Stimulated activated naive CD8-positive, alpha-beta T cell treated with anti-CD3 and anti-CD28 coated beads, Interleukin-15, amount 100 ng/mL, for 72 hours (primary cell): ENCODE measurements at regions not wholly inside any gene's neighbourhood (a gene's known extent, or its start where the extent isn't known, plus 50 kb on each side); places are given as distances from the start of the nearest gene placed in this dataset.

Experiments used
- ATAC-seq: fragments of 150-1000 bp; cut with Tn5 transposase; 2 replicates; pipeline ENCODE4 v1.10.0; 2021; ENCODE audit warnings: mild to moderate bottlenecking, moderate library complexity
- DNase-seq, 2 donors: peaks; one replicate each; pipeline ENCODE4 v3.0.0; 2021 to 2022
- H3K27ac Mint-ChIP-seq, 2 donors: one replicate each; pipeline ENCODE4 v1.8.0; 2022; ENCODE audit warnings: mild to moderate bottlenecking in 2 of 2, mixed read lengths in 2 of 2, moderate library complexity in 2 of 2
- H3K27me3 Mint-ChIP-seq: one replicate; pipeline ENCODE4 v1.8.0; 2022; ENCODE audit warnings: mixed read lengths
- H3K4me1 Mint-ChIP-seq: one replicate; pipeline ENCODE4 v1.8.0; 2022; ENCODE audit warnings: mild to moderate bottlenecking, mixed read lengths
- H3K4me3 Mint-ChIP-seq, 2 donors: one replicate each; pipeline ENCODE4 v1.8.0; 2022; ENCODE audit warnings: mild to moderate bottlenecking in 2 of 2, mixed read lengths in 2 of 2, moderate library complexity in 1 of 2
- H3K9me3 Mint-ChIP-seq, 2 donors: one replicate each; pipeline ENCODE4 v1.8.0; 2022; ENCODE audit warnings: mixed read lengths in 2 of 2

DNA sequence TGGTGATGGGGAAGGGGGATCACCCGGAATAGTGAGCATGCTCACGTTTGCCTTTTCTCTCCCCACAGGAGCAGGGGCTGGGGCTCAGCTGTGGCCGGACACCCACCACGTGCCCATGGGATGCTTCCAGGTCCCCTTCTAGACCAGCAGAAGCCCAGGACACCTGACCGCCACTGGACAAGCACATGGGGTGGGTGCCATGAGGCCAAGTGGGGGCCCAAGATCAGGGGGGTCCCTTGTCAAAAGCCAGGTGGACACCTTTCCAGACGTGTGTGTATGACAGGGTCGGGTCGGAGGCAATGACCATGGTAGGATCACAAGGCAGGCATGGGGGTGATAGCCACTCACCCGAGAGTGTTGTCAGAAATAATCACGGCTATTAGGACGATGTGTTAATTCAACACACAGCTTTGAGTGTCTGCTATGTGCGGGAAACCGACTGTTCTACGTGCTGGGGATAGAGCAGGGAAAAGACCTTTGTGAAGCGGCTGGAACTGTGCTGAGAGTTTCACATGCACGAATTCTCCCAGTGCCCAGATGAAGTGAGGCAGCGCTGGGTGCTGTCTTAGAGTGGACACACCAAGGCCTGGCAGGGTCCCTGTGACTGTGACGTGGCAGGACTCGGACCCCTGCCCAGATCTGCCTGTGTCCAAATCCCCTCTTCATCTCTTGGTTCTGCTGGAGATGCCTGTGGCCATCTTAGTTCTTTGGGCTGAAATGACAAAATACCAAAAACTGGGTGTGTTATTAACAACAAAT is 244.7 kb downstream of the NDUFA10 start:
- H3K27ac Mint-ChIP-seq = peak overlapping the region in 1 of 2 donors; percentile 69
- no peaks in the 10 kb centered on the region for H3K4me1 Mint-ChIP-seq
- DNase-seq = no peak
- no peak for ATAC-seq
- H3K4me3 Mint-ChIP-seq = no peak overlapping the region
- peaks cover 4 to 8% of the 10 kb centered on the region in 2 donors for H3K9me3 Mint-ChIP-seq
- H3K27me3 Mint-ChIP-seq = peaks cover 28% of the 10 kb centered on the region

DNA sequence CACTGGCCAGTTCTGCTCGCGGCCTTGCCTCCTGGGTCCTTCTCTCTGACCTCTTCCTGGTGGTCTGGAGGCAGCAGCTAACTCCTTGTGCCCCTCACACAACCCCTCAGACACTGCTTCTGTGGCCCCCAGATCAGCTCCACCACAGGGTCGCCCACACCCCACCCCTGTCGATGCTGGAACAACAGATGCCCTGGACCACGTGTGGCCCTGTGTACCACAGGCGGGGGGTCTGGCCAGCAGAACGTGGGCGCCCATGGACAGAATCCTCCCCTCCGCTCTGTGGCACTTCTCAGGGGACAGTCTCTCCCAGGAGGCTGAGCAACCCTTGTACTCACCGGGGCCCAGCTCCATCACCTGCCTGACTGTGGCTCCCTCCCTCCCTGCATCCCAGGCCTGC is 245.6 kb downstream of the NDUFA10 start:
- Mint-ChIP-seq H3K9me3 (no peaks in the 10 kb centered on the region), H3K27ac (no peak overlapping the region), H3K4me1 (no peaks in the 10 kb centered on the region), H3K27me3 (peaks cover 29% of the 10 kb centered on the region), H3K4me3 (no peak overlapping the region)
- no peak for DNase-seq
- no peak for ATAC-seq

DNA sequence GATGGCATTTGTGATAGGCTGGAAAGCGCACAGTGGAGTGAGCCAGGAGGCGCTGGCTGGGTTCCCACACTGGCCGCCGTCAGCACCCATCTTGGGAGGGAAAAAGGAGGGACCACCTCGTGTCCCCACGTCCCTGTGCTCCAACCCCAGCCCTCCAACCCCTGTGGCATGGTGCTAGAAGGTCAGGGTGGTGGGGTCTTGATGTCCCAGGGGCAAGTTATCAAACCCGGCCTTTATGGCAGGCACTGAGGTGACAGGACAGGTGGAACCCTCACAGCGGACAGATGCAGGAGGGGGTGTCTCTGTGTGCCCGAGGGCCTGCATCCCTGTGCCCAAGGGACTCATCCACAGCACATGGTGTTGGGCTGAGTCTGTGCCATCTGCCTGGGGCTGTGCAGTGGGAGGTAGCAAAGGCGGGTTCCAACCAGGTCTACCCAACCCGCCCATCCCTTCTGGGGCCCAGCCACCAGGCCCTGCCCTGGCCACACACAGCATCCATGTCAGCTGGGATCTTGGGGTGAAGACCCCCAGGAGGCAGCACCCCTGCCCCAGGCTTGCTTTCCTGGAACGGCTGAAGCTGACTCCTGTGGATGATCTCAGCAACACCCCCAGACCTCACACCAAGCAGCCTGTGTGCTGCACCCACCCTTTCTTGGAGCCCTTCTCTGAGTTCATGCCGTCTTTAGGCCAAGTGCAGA is 246.1 kb downstream of the NDUFA10 start:
- Mint-ChIP-seq H3K4me1 (no peaks in the 10 kb centered on the region), H3K4me3 (no peak overlapping the region), H3K27me3 (peaks cover 31% of the 10 kb centered on the region), H3K27ac (no peak overlapping the region), H3K9me3 (no peaks in the 10 kb centered on the region)
- DNase-seq = no peak
- no peak for ATAC-seq

DNA sequence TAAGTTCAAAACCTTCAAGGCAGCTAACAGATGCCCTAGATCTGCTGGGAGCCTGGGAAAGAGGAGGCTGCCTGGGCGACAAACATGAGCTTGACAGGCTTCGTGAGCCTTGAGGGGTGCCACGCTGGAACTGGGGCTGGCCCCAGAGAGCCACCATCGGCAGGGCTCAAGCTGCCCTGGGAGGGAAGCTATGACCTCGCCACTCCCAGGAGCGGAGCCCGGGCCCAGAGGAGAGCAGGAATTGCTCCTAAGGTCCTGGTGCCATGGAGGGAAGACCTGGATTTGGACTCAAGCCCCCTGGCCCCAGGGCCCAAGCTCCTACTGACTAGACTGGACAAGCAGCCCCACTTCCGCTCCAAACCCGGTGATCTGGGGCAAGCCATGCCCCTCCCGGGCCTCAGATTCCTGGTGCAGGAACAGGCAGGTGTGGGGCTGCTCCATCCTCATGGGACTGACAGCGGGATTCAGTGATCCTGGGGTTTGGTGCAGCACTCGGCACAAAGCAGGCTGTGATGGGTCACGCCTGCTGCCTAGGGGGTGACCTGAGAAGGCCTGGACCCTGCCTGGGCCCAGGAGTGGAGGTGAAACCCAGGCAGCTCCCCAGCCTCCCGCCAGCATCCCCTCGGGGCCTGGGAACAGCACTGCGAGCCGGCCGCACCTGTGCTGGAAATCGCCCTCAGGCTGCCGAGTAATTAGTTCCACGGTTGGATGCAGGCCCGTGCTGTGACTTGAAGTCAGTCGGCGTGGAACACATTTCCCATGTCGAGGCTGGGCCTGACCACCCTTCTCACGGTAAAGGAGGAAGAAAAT is 246.9 kb downstream of the NDUFA10 start:
- H3K27ac Mint-ChIP-seq = no peak overlapping the region
- peaks cover 23% of the 10 kb centered on the region for H3K27me3 Mint-ChIP-seq
- H3K4me3 Mint-ChIP-seq = no peak overlapping the region
- ATAC-seq = no peak
- DNase-seq = no peak
- no peaks in the 10 kb centered on the region for H3K4me1 Mint-ChIP-seq
- H3K9me3 Mint-ChIP-seq = peaks cover 0 to 3% of the 10 kb centered on the region in 2 donors

DNA sequence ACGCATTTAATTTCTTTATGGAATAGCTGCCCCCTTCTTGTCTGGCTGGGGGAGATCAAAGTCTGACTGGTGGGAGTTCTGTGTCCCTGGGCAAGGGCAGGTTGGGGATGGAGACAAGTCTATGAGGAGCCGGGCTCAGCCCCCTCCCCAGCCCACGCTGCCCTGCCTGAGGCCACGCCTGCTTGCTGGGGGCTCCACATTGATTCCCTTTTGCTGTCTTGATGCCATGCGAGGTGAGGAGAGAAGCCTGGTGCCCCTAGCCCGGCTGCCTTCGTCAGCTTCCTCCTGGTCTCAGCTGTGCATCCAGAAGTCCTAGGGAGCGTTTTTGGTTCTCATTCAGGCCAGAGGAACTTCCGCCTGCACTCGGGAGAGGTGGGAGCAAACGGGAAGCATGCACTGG is 247.9 kb downstream of the NDUFA10 start:
- H3K27me3 Mint-ChIP-seq = peaks cover 17% of the 10 kb centered on the region
- no peak overlapping the region for H3K27ac Mint-ChIP-seq
- peaks cover 0 to 14% of the 10 kb centered on the region in 2 donors for H3K9me3 Mint-ChIP-seq
- no peak for DNase-seq
- H3K4me3 Mint-ChIP-seq = no peak overlapping the region
- no peak for ATAC-seq
- H3K4me1 Mint-ChIP-seq = no peaks in the 10 kb centered on the region

DNA sequence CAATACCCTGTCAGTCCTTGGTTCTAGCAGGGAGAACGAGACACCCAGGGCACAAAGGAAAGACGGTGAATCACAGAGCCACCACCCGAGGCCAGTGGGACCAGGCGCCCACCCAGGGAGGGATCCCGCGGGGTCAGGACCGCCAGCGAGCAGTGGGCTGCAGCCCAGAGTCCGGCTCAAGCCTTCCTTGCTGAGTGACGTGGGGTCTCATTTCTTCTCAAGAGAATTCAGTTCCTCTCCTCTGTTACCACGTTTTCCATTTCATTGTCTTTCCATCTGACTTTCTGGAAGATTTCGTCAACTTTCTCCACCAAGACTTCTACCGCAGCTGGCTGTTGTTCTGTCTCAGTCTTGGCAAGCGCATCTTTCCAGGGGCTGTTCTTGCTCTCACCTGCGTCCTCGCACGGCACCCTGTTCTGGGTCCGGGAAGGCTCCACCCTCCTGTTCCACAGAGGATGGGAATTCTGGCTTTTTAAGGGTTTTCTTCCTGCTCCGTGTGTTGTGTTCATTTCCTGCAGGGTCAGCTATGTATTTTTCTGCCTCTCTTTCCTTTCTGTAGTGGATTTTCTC is 248.6 kb downstream of the NDUFA10 start:
- DNase-seq (no peak), ATAC-seq (no peak)
- H3K9me3 Mint-ChIP-seq = peaks cover 3 to 18% of the 10 kb centered on the region in 2 donors
- no peak overlapping the region for H3K4me3 Mint-ChIP-seq
- no peak overlapping the region for H3K27ac Mint-ChIP-seq
- H3K4me1 Mint-ChIP-seq = no peaks in the 10 kb centered on the region
- H3K27me3 Mint-ChIP-seq = peaks cover 17% of the 10 kb centered on the region

DNA sequence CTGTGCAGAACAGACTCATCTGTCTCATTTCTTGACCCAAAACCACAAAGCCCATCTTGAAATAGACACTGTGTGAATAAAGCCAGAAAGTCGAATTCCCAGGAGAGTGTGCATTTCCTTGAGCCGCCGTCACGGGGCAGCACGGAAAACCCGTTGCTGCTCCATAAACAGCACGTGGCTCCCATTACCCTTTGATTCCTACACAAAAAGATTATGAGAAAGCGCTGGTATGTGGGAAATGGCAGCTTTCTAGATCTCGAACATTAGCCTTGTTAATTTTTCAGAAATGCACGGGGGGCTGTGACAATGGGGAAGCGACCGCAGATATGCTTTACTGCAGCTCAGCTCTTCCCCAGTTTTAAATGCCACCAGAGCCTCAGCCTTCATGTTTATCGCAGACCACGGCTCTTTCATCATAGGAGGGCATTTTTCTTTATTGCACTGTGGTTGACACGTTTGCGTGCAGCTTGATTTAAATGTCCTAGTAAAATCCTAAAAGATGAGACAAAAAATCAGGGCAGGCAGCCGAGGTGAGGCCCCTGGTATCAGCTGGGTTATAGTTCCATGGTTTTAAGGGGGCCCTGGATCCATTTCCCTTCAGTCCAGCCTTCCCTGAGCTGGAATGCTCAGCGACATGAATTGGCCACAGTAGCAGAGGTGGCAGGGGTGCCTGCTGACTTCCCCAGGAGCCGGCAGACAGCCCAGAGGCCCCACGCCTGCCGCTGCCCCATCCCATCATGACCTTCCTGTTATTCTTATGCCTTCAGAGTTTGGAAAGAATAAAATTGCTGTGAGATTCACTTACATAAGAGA is 249.3 kb downstream of the NDUFA10 start:
- Mint-ChIP-seq H3K9me3 (peaks cover 5 to 22% of the 10 kb centered on the region in 2 donors), H3K27me3 (peaks cover 17% of the 10 kb centered on the region), H3K4me1 (no peaks in the 10 kb centered on the region), H3K27ac (no peak overlapping the region), H3K4me3 (no peak overlapping the region)
- ATAC-seq (no peak), DNase-seq (no peak)

DNA sequence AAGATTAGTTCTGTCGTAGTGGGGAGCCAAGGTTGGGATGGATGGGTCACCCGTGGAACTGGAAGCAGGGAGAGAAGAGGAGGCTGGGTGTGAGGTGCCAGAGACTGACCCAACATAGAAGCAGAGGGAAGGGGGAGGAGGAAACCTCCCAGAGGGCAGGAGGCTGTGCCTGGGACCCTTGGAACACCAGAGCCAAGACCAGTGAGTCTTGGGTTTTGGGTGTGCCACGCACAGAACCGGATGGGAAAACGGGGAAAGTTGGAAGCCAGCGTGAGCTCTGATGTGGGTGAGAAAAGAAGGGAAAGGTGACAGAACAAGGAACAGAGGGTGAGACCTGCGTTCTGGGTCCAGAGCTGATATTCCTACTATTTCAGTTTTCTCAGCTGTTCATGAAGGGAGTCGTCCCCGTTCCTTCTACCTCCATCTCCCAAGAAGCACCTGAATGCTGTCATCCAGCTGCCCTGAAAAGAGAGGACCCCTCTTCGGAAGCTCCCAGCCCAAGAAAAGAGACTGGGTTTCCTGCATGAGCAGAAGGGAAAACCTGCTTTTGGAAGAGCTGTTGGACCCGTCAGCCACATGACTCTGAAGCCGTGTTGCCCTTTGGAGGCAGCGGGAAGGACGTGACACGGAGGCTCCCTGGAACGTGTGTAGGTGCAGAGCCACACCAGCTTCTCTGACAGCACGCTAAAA is 250.1 kb downstream of the NDUFA10 start:
- DNase-seq (no peak), ATAC-seq (no peak)
- Mint-ChIP-seq H3K9me3 (peaks cover 5 to 22% of the 10 kb centered on the region in 2 donors), H3K27me3 (peaks cover 17% of the 10 kb centered on the region), H3K27ac (peak overlapping the region; percentile 1 to 63), H3K4me3 (no peak overlapping the region), H3K4me1 (no peaks in the 10 kb centered on the region)

DNA sequence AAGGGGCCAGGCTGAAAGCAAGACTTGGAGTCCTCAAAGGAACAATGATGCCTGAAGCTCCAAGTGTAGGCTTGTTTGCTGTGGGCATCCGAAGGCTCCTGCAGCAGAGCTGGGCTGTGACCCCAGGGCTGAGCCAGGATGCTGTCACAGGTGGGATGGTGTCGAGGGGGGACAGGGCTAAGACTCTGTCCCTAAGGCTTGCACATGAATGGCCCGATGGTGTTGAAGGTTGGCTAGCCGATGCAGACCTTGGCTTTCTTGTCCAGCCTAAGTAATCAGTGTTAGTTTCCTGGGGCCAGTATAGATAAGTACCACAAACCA is 251.0 kb downstream of the NDUFA10 start:
- Mint-ChIP-seq H3K9me3 (peaks cover 5 to 22% of the 10 kb centered on the region in 2 donors), H3K27ac (no peak overlapping the region), H3K4me1 (no peaks in the 10 kb centered on the region), H3K27me3 (peaks cover 17% of the 10 kb centered on the region), H3K4me3 (no peak overlapping the region)
- no peak for DNase-seq
- no peak for ATAC-seq

DNA sequence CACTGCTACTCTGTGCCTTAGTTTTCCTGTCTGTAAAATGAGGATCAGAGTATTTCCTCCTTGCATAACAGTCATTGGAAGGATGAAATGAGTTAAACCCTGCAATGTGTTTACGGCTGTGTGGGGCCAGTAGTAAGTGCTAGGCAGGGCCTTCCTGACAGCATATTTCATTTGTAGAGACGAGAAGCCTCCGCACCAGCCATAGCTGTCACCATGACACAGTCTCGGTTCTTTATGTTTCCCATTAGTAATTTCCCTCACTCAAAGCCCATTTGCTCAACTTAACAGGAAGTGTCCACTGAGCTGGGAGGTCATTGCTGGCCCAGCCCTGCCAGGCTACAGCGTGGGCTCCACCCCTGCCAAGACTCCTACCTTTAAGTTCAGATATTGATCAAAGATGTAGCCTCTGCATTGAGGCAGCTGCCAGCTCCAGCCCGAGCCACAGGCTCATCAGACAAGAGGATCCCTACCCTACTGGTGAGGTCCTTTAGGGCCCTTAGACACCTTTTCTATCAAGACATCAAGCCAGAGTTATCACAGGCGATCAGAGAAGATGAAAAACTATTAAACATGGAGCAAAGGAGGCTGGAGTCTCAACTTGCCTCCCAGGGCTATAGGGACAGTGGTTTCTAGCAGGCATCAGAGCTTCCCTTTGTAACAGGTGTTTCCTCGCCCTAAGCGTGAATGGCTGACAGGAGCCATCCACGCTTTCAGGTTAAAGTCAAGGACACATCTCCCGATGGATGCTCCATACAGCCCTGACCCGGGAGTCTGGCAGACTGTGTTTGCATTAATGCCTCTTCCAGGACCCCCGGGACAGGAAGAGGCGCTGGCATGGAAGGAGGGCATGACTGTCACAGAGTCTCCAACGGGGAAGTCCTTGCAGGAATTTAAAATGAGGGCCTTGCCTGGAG is 251.7 kb downstream of the NDUFA10 start:
- H3K4me1 Mint-ChIP-seq = no peaks in the 10 kb centered on the region
- peak overlapping the region in 1 of 2 donors; percentile 42 for H3K27ac Mint-ChIP-seq
- peaks cover 5 to 22% of the 10 kb centered on the region in 2 donors for H3K9me3 Mint-ChIP-seq
- no peak for ATAC-seq
- no peak overlapping the region for H3K4me3 Mint-ChIP-seq
- DNase-seq = no peak
- peaks cover 17% of the 10 kb centered on the region for H3K27me3 Mint-ChIP-seq

DNA sequence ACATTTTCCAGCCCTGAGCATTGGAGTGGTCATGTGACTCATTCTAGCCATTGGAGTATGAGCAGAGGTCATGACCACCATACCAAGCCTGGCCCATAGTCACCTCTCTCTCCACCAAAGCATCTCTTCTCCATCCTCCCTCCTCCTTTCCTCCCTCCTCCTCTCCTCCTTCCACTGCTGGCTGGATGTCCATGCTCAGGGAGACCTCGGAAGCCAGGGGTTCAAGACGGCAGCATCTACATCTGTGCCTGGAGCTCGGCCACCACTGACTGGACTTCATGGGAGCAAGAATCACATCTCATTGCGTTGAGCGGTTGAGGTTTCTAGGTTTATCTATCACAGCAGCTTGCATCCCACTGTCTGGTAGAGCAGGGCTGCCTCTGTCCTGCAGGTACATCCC is 252.4 kb downstream of the NDUFA10 start:
- peaks cover 5 to 22% of the 10 kb centered on the region in 2 donors for H3K9me3 Mint-ChIP-seq
- ATAC-seq (no peak), DNase-seq (no peak)
- no peak overlapping the region for H3K4me3 Mint-ChIP-seq
- H3K27me3 Mint-ChIP-seq = peaks cover 17% of the 10 kb centered on the region
- H3K4me1 Mint-ChIP-seq = no peaks in the 10 kb centered on the region
- H3K27ac Mint-ChIP-seq = no peak overlapping the region

DNA sequence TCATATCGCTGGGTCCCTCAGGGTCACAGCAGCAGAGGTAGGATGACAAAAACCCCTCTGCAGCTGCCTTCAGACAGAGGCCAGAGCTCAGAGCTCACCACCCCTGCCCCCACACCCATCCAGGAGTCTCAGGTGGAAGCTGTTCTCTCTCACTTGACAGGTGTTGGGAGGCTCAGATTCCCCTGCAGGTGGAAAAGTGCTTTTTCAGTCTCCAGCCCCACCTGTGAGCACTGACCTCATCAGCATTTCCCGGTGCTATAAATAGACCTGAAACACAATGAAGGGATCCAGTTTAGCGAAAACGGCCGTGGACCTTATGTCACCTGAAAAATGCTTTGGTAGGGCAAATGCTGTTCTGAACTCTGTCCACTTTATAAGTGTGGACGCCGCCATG is 254.9 kb downstream of the NDUFA10 start:
- ATAC-seq (no peak), DNase-seq (no peak)
- Mint-ChIP-seq H3K27me3 (peaks cover 9% of the 10 kb centered on the region), H3K9me3 (peaks cover 5 to 22% of the 10 kb centered on the region in 2 donors), H3K27ac (no peak overlapping the region), H3K4me1 (no peaks in the 10 kb centered on the region), H3K4me3 (no peak overlapping the region)

DNA sequence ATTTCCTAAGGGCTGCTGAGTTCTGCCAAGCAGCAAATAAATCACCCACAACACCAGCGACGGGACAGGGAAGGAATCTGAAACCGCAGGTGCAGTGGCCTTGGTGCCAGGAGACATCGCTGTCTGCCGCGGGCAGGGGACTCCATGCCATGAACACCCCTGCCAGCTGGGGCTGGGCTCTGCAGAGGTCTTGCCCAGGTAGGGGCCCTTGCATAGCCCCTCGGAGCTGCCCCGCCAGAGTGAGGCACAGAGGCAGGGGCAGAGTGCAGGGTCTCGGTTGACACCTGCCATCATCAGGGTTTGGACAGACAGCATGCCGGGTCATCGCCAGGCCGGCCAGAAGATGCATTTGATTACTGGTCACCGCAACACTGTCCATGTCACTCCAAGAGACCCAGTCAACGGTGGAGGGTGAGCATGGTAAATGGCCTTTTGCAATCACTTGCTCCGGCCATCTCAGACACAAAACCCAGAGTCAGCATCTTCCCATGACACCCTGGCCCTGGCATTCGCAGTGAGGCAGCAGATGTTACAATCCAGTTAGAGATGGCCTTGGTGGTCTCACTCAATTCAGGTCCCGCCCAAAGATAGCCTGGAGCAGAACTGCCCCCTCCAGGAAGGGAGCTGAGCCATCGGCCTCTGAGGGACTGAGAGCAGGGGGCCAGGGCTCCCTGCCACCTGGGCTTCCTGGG is 255.4 kb downstream of the NDUFA10 start:
- Mint-ChIP-seq H3K27me3 (peaks cover 3% of the 10 kb centered on the region), H3K4me3 (no peak overlapping the region), H3K27ac (no peak overlapping the region), H3K4me1 (no peaks in the 10 kb centered on the region), H3K9me3 (peaks cover 5 to 22% of the 10 kb centered on the region in 2 donors)
- DNase-seq (no peak), ATAC-seq (no peak)
